PC-9 (cell line): ENCODE measurements at regions not wholly inside any gene's neighbourhood (a gene's known extent, or its start where the extent isn't known, plus 50 kb on each side); places are given as distances from the start of the nearest gene placed in this dataset.

Experiments used
- BruUV-seq: library from RNA; stranded (reverse); fragments of 400-500 nt; replicated peaks from 2 replicates; lab custom pipeline; 2021; lab: Mats Ljungman, UMichigan
- CTCF ChIA-PET: fragments of 300-600 bp; sonication (Branson Sonifier 250); formaldehyde crosslinking; loops from one replicate; lab custom pipeline; 2022; ENCODE audit warnings: antibody characterized with exemption; lab: Charles Lee
- POLR2A ChIA-PET: fragments of 300-600 bp; sonication (Branson Sonifier 250); formaldehyde crosslinking; loops from one replicate; lab custom pipeline; 2022; ENCODE audit warnings: antibody characterized with exemption; ENCODE audit not compliant: unreplicated experiment; lab: Charles Lee
- DNase-seq, 2 experiments: peaks; one replicate each; pipeline versions ENCODE4 v3.0.0 to v3.0.0-alpha.2; 2015 to 2022; ENCODE audit warnings: mixed read lengths in 1 of 2
- H2AFZ ChIP-seq: fragments of 200-600 bp; sonication (generic); 2 replicates; pipeline ENCODE4 v1.8.1; 2017; ENCODE audit warnings: antibody characterized with exemption
- H3F3A ChIP-seq: fragments of 200-600 bp; sonication (generic); 2 replicates; pipeline ENCODE4 v1.8.1; 2017; ENCODE audit warnings: antibody characterized with exemption, mild to moderate bottlenecking, low read depth; ENCODE audit not compliant: insufficient read depth
- H3K27ac ChIP-seq: fragments of 200-600 bp; sonication (generic); 2 replicates; pipeline ENCODE4 v1.6.1; 2016; ENCODE audit warnings: mixed run types
- H3K27me3 ChIP-seq: fragments of 200-600 bp; sonication (generic); 2 replicates; pipeline ENCODE4 v1.6.1; 2016; ENCODE audit warnings: low read depth, mixed run types; ENCODE audit not compliant: insufficient read depth
- H3K36me3 ChIP-seq: fragments of 200-600 bp; sonication (generic); 2 replicates; pipeline ENCODE4 v1.6.1; 2016; ENCODE audit warnings: low read depth, mixed run types
- H3K4me1 ChIP-seq: fragments of 200-600 bp; sonication (generic); replicated peaks from 2 replicates; pipeline ENCODE4 v1.6.1; 2016; ENCODE audit warnings: mixed run types; ENCODE audit not compliant: insufficient read depth
- H3K4me2 ChIP-seq: fragments of 200-600 bp; sonication (generic); 2 replicates; pipeline ENCODE4 v1.6.1; 2017; ENCODE audit warnings: mixed run types
- H3K4me3 ChIP-seq: fragments of 200-600 bp; sonication (generic); 2 replicates; pipeline ENCODE4 v1.6.1; 2016; ENCODE audit warnings: mixed run types
- H3K79me2 ChIP-seq: fragments of 200-600 bp; sonication (generic); 2 replicates; pipeline ENCODE4 v1.6.1; 2017; ENCODE audit warnings: low read depth, mixed run types
- H3K9me2 ChIP-seq: fragments of 200-600 bp; sonication (generic); 2 replicates; pipeline ENCODE4 v1.8.1; 2017; ENCODE audit warnings: mild to moderate bottlenecking; ENCODE audit not compliant: insufficient read depth
- H3K9me3 ChIP-seq: fragments of 200-600 bp; sonication (generic); 2 replicates; pipeline ENCODE4 v1.8.1; 2016; ENCODE audit warnings: low read depth; ENCODE audit not compliant: insufficient read depth
- H4K20me1 ChIP-seq: fragments of 200-600 bp; sonication (generic); 2 replicates; pipeline ENCODE4 v1.8.1; 2017; ENCODE audit not compliant: insufficient read depth
- EZH2 ChIP-seq: fragments of 200-600 bp; sonication (generic); IDR thresholded peaks from 2 replicates; pipeline ENCODE4 v1.8.0; 2017; ENCODE audit warnings: antibody characterized with exemption, low read depth
- intact Hi-C: fragments of 100-400 bp; cut with micrococcal nuclease; formaldehyde crosslinking; loops from one replicate; pipeline ENCODE4 v1.10.0; 2022; ENCODE audit not compliant: unreplicated experiment
- TF ChIP-seq, protein P1 (sequence below): fragments of 200-600 bp; sonication (generic); conservative IDR thresholded peaks from 2 replicates; pipeline ENCODE4 v1.6.1; 2017; ENCODE audit warnings: mixed run types, antibody characterized with exemption, mild to moderate bottlenecking, moderate library complexity

DNA sequence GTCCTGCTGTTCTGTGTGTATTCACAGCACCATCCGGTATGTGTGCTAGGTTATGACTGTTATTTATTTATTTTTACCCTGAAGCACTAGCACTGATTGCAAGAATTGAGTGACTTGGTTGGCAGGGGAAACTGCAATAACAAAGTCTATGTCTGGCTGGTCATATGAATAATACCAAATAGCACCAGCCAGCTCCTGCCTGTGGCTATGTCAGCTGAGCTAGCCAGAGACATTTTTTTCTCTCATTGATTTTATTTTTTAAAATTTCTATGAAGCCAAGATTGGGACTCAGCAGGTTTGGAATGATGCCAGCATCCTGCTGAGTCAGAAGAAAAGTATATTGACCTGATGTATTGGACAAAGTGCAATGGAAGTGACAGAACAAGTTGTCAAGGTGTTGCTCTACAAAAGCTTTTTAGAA, 188.5 kb upstream of the CDH2 start:
- H3K4me3 ChIP-seq: no peak overlapping the region
- POLR2A ChIA-PET: no interaction called here
- H2AFZ ChIP-seq: no peak overlapping the region
- no peaks in the 10 kb centered on the region for H3K4me1 ChIP-seq
- TF ChIP-seq, protein P1, sequence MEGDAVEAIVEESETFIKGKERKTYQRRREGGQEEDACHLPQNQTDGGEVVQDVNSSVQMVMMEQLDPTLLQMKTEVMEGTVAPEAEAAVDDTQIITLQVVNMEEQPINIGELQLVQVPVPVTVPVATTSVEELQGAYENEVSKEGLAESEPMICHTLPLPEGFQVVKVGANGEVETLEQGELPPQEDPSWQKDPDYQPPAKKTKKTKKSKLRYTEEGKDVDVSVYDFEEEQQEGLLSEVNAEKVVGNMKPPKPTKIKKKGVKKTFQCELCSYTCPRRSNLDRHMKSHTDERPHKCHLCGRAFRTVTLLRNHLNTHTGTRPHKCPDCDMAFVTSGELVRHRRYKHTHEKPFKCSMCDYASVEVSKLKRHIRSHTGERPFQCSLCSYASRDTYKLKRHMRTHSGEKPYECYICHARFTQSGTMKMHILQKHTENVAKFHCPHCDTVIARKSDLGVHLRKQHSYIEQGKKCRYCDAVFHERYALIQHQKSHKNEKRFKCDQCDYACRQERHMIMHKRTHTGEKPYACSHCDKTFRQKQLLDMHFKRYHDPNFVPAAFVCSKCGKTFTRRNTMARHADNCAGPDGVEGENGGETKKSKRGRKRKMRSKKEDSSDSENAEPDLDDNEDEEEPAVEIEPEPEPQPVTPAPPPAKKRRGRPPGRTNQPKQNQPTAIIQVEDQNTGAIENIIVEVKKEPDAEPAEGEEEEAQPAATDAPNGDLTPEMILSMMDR: no peak
- TF ChIP-seq EZH2: no peak
- H3K27ac ChIP-seq: no peak overlapping the region
- CTCF ChIA-PET: no interaction called here
- intact Hi-C loops: loop anchor here (10.0 kb wide), 1 partner anchor 961 kb away; no protein-coding TSS in a partner anchor
- no peaks in the 10 kb centered on the region for H3K27me3 ChIP-seq
- H3K36me3 ChIP-seq: no peaks in the 10 kb centered on the region
- H3K9me3 ChIP-seq: no peaks in the 10 kb centered on the region
- DNase-seq: peak; percentile 41 to 50
- H3K79me2 ChIP-seq: no peaks in the 10 kb centered on the region
- no peaks in the 10 kb centered on the region for H4K20me1 ChIP-seq
- BruUV-seq: no TSS peak
- no peaks in the 10 kb centered on the region for H3K9me2 ChIP-seq
- no peaks in the 10 kb centered on the region for H3F3A ChIP-seq
- H3K4me2 ChIP-seq: no peak overlapping the region

DNA sequence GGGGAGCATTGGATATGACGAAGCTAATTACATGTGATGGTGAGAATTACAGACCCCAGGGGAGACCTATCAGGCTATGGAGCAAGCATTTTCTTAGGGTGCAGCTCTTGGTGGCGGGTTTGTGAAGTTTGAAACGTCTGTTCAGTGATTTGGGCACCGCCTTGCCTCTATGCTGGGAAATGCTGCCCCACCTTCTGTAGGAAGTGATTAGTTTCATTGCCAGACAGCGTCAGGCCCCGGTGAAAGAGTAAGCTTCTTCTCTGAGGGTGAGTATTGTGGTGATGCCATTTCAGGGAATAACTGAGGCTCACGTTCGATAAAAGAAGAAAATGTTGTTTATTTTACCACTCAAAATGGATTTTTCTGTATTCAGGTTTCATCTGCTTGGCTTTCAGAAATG, 186.2 kb upstream of the CDH2 start:
- Histone ChIP-seq H4K20me1 (no peaks in the 10 kb centered on the region), H3K27ac (no peak overlapping the region), H3K4me3 (no peak overlapping the region), H3K36me3 (no peaks in the 10 kb centered on the region), H3K9me2 (no peaks in the 10 kb centered on the region), H3F3A (no peaks in the 10 kb centered on the region), H3K9me3 (no peaks in the 10 kb centered on the region), H2AFZ (no peak overlapping the region), H3K27me3 (no peaks in the 10 kb centered on the region), H3K79me2 (no peaks in the 10 kb centered on the region), H3K4me2 (no peak overlapping the region), H3K4me1 (no peaks in the 10 kb centered on the region)
- DNase-seq: no peak
- intact Hi-C loops: loop anchor here (10.0 kb wide), 1 partner anchor 958 kb away; no protein-coding TSS in a partner anchor
- ChIA-PET POLR2A (no interaction called here), CTCF (no interaction called here)
- BruUV-seq: no TSS peak
- TF ChIP-seq EZH2: no peak
- TF ChIP-seq, protein P1: no peak

DNA sequence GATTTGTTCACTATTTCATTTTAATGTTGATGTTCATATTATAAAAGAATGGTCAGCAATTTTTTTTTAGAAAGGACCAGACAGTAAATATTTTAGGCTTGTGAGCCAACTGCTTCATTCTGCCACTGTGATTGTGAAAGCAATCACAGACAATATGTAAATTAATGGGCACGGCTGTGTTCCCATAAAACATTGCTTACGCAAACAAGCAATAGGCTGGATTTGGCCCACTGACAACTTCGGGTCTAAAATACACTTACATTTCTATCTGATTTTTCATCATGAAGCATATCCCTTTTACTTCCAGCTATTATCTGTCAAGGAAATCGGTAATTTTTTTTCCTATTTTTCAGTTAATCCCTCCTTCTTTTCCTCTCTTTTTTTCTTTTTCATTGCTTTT, 182.2 kb upstream of the CDH2 start:
- no peaks in the 10 kb centered on the region for H3K79me2 ChIP-seq
- H3K27me3 ChIP-seq: no peaks in the 10 kb centered on the region
- H3K4me1 ChIP-seq: no peaks in the 10 kb centered on the region
- no peaks in the 10 kb centered on the region for H4K20me1 ChIP-seq
- H3K4me2 ChIP-seq: no peak overlapping the region
- H3K27ac ChIP-seq: no peak overlapping the region
- no peaks in the 10 kb centered on the region for H3K9me2 ChIP-seq
- no peak overlapping the region for H2AFZ ChIP-seq
- CTCF ChIA-PET: no interaction called here
- no peak for DNase-seq
- POLR2A ChIA-PET: no interaction called here
- intact Hi-C loops: no loop called here
- H3K36me3 ChIP-seq: no peaks in the 10 kb centered on the region
- no peaks in the 10 kb centered on the region for H3F3A ChIP-seq
- TF ChIP-seq, protein P1: no peak
- no peak for TF ChIP-seq EZH2
- H3K4me3 ChIP-seq: no peak overlapping the region
- no TSS peak for BruUV-seq
- H3K9me3 ChIP-seq: no peaks in the 10 kb centered on the region
